HL-60 (cell line): ENCODE measurements at regions not wholly inside any gene's neighbourhood (a gene's known extent, or its start where the extent isn't known, plus 50 kb on each side); places are given as distances from the start of the nearest gene placed in this dataset.
"Not testable (repeated sequence)": the region's sequence is repeated elsewhere in the genome, so short reads cannot be mapped to it uniquely, and the experiment has no call there.

ENCODE experiments used
- DNase-seq, 2 experiments: peaks; one replicate each; pipeline ENCODE4 v3.0.0-alpha.2; 2010 to 2020; ENCODE audit warnings: low read depth in 1 of 2, low spot score in 1 of 2
- H3K27ac ChIP-seq: fragments of 250-450 bp; sonication (Bioruptor Pico); replicated peaks from 2 replicates; pipeline ENCODE4 v1.5.1; 2020; ENCODE audit warnings: mild to moderate bottlenecking, moderate library complexity
- H3K27me3 ChIP-seq: fragments of 250-450 bp; sonication (Bioruptor Pico); 2 replicates; pipeline ENCODE4 v1.5.1; 2021; ENCODE audit warnings: mild to moderate bottlenecking, moderate library complexity; ENCODE audit not compliant: insufficient read depth, poor library complexity, severe bottlenecking
- H3K4me3 ChIP-seq: replicated peaks from 2 replicates; pipeline ENCODE4 v1.5.1; 2011; ENCODE audit warnings: mild to moderate bottlenecking, control low read depth, low read length; ENCODE audit not compliant: insufficient read depth
- CTCF ChIP-seq: IDR thresholded peaks from one replicate; pipeline ENCODE4 v1.5.1; 2011; ENCODE audit warnings: low read length, control low read depth, inconsistent platforms; ENCODE audit not compliant: insufficient read depth
- GABPA ChIP-seq: IDR thresholded peaks from 2 replicates; pipeline ENCODE4 v1.6.1; 2012; ENCODE audit warnings: low read depth
- POLR2AphosphoS5 ChIP-seq: IDR thresholded peaks from 2 replicates; pipeline ENCODE4 v1.6.1; 2012; ENCODE audit warnings: low read depth
- REST ChIP-seq: IDR thresholded peaks from 2 replicates; pipeline ENCODE4 v1.6.1; 2012; ENCODE audit warnings: low read depth; ENCODE audit not compliant: insufficient replicate concordance
- SPI1 ChIP-seq: IDR thresholded peaks from 2 replicates; pipeline ENCODE4 v1.6.1; 2012; ENCODE audit warnings: low read depth, mild to moderate bottlenecking, borderline replicate concordance

GRCh38 chr14:37889087-37889486 lies 293.7 kb downstream of the TTC6 start:
- DNase-seq, result no peak
- Histone ChIP-seq H3K27me3 (no peaks in the 10 kb centered on the region), H3K4me3 (no peak overlapping the region), H3K27ac (no peak overlapping the region)
- TF ChIP-seq REST (no peak), CTCF (no peak), POLR2AphosphoS5 (no peak), SPI1 (no peak), GABPA (no peak)

- no peak overlapping the region for H3K27ac ChIP-seq
- no peak overlapping the region for H3K4me3 ChIP-seq
- DNase-seq, result no peak
- no peaks in the 10 kb centered on the region for H3K27me3 ChIP-seq
- TF ChIP-seq GABPA, result no peak
- no peak for TF ChIP-seq REST
- no peak for TF ChIP-seq POLR2AphosphoS5
- TF ChIP-seq CTCF, result no peak
- TF ChIP-seq SPI1, result no peak
Measured at GRCh38 chr14:37890095-37890494, 294.7 kb downstream of the TTC6 start.

GRCh38 chr14:37891500-37891899 lies 296.1 kb downstream of the TTC6 start:
- not testable (repeated sequence) for H3K4me3 ChIP-seq, H3K27me3 ChIP-seq, H3K27ac ChIP-seq, DNase-seq

- DNase-seq, result no peak
- Histone ChIP-seq H3K27me3 (no peaks in the 10 kb centered on the region), H3K4me3 (no peak overlapping the region), H3K27ac (no peak overlapping the region)
- no peak for TF ChIP-seq SPI1
- TF ChIP-seq GABPA, result no peak
- no peak for TF ChIP-seq REST
- TF ChIP-seq CTCF, result no peak
- no peak for TF ChIP-seq POLR2AphosphoS5
Measured at GRCh38 chr14:37894463-37894862, 299.0 kb downstream of the TTC6 start.
